Vagina (tissue), 2 donors: ENCODE measurements at regions not wholly inside any gene's neighbourhood (a gene's known extent, or its start where the extent isn't known, plus 50 kb on each side); places are given as distances from the start of the nearest gene placed in this dataset.

Source experiments
- DNase-seq, 2 donors: peaks; one replicate each; pipeline ENCODE4 v3.0.0-alpha.2; 2017; ENCODE audit errors: extremely low spot score in 2 of 2
- H3K27ac ChIP-seq: fragments of 200-600 bp; sonication (generic); one replicate; pipeline ENCODE4 v1.5.1; 2019
- H3K27me3 ChIP-seq: fragments of 200-600 bp; sonication (generic); one replicate; pipeline ENCODE4 v1.5.1; 2019
- H3K36me3 ChIP-seq, 2 donors: fragments of 200-600 bp; sonication (generic); one replicate each; pipeline ENCODE4 v1.5.1; 2017 to 2019
- H3K4me1 ChIP-seq: fragments of 200-600 bp; sonication (generic); one replicate; pipeline ENCODE4 v1.5.1; 2019
- H3K4me3 ChIP-seq, 2 donors: fragments of 200-600 bp; sonication (generic); 1 replicate in 1 of 2; 2 replicates in 1 of 2; pipeline ENCODE4 v1.5.1; 2016 to 2019
- H3K9me3 ChIP-seq: fragments of 200-600 bp; sonication (generic); one replicate; pipeline ENCODE4 v1.5.1; 2019
- POLR2A ChIP-seq, 2 donors: fragments of 450-650 bp; IDR thresholded peaks; one replicate each; pipeline ENCODE4 v1.6.1; 2017; ENCODE audit warnings: antibody characterized with exemption in 2 of 2, mild to moderate bottlenecking in 2 of 2, moderate library complexity in 2 of 2
- POLR2AphosphoS5 ChIP-seq, 2 donors: sonication (generic); formaldehyde crosslinking; IDR thresholded peaks; one replicate each; pipeline ENCODE4 v1.9.0; 2017; ENCODE audit warnings: antibody characterized with exemption in 2 of 2, mild to moderate bottlenecking in 2 of 2, low read depth in 1 of 2; ENCODE audit not compliant: insufficient read depth in 1 of 2
- intact Hi-C: fragments of 100-400 bp; cut with DNase I; formaldehyde crosslinking; loops from one replicate; pipeline ENCODE4 v1.15.1; 2023
- TF ChIP-seq, protein P1 (sequence below), 3 experiments: fragments of 450-650 bp in 2 of 3; fragments of 200-600 bp in 1 of 3; sonication (generic) in 1 of 3; IDR thresholded peaks; one replicate each; pipeline ENCODE4 v1.5.1; 2017 to 2019; ENCODE audit warnings: antibody characterized with exemption in 3 of 3, mild to moderate bottlenecking in 2 of 3, moderate library complexity in 2 of 3

DNA sequence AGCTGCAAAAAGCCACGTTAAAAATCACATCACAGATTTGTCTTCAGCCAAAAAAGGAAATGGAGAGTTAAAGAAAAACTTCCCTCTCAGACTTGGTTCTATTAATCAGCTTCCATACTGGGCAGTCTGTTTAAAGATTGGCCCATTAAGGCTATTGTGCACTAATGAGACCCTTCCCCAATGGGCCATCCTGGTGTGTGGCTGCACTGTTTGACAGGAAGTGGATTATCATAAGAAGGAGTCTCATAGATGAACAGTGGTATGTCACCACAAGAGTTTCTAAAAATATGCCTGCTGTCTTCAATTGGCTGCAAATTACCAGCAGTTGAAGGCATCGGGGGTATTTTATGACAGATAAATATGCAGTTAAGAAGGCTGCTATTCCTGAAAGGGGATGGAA, 247.6 kb upstream of the THSD7B start:
- no peak for DNase-seq
- H3K4me1 ChIP-seq = no peaks in the 10 kb centered on the region
- no peak overlapping the region for H3K27ac ChIP-seq
- intact Hi-C loops = no loop called here
- H3K4me3 ChIP-seq = no peak overlapping the region
- no peaks in the 10 kb centered on the region for H3K9me3 ChIP-seq
- no peak for TF ChIP-seq POLR2AphosphoS5 (IDR thresholded peaks at IDR 0.05; ENCODE audit: insufficient read depth in 1 of 2, low read depth in 1 of 2)
- TF ChIP-seq POLR2A (IDR thresholded peaks at IDR 0.05) = no peak
- TF ChIP-seq, protein P1, sequence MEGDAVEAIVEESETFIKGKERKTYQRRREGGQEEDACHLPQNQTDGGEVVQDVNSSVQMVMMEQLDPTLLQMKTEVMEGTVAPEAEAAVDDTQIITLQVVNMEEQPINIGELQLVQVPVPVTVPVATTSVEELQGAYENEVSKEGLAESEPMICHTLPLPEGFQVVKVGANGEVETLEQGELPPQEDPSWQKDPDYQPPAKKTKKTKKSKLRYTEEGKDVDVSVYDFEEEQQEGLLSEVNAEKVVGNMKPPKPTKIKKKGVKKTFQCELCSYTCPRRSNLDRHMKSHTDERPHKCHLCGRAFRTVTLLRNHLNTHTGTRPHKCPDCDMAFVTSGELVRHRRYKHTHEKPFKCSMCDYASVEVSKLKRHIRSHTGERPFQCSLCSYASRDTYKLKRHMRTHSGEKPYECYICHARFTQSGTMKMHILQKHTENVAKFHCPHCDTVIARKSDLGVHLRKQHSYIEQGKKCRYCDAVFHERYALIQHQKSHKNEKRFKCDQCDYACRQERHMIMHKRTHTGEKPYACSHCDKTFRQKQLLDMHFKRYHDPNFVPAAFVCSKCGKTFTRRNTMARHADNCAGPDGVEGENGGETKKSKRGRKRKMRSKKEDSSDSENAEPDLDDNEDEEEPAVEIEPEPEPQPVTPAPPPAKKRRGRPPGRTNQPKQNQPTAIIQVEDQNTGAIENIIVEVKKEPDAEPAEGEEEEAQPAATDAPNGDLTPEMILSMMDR (IDR thresholded peaks at IDR 0.05) = no peak
- H3K27me3 ChIP-seq = no peaks in the 10 kb centered on the region
- no peaks in the 10 kb centered on the region for H3K36me3 ChIP-seq

DNA sequence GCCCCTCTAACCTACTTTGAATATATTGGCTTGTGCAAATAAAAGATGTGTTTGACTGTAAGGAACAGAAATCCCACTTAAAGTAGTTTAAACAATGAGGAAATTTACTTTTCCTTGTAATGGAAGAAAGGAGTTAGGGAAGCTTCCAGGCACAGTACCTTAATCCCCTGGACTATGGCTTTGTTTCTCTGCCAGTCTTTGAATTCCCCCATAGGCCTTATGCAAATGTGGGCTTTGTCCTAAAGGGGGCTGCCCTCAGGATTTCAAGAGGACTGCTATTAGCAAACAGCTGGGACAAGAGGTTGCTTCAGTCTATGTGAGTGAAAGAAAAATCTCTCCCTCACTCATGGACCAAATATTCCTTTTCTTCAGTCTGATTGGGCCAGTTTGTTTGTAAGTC, 255.1 kb upstream of the THSD7B start:
- no peak for DNase-seq
- no peak overlapping the region for H3K27ac ChIP-seq
- H3K4me3 ChIP-seq = no peak overlapping the region
- no peaks in the 10 kb centered on the region for H3K36me3 ChIP-seq
- no peaks in the 10 kb centered on the region for H3K9me3 ChIP-seq
- TF ChIP-seq, protein P1 (IDR thresholded peaks at IDR 0.05) = no peak
- TF ChIP-seq POLR2A (IDR thresholded peaks at IDR 0.05) (no peak), POLR2AphosphoS5 (IDR thresholded peaks at IDR 0.05; ENCODE audit: insufficient read depth in 1 of 2, low read depth in 1 of 2) (no peak)
- H3K27me3 ChIP-seq = no peaks in the 10 kb centered on the region
- intact Hi-C loops = no loop called here
- H3K4me1 ChIP-seq = no peaks in the 10 kb centered on the region

DNA sequence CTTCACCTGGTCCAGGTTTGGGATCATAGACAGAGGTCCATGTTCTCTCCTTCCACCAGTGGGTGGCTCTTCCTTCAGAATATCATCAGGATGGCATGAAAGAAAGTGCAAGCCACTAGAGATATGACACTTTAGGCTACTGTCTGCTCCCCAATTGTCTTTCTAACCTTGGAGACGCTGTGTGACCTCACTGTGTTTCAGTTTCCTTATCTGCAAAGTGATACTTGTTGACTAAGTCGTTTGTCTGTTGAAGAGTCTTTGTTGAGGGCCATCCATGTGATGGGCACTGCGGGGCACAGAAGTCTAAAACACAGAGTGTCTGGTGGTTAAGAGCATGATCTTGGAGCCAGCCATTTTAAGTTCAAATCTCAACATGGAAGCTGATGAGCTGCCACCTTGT, 259.9 kb upstream of the THSD7B start:
- H3K9me3 ChIP-seq = no peaks in the 10 kb centered on the region
- no peaks in the 10 kb centered on the region for H3K27me3 ChIP-seq
- H3K4me3 ChIP-seq = no peak overlapping the region
- TF ChIP-seq POLR2A (IDR thresholded peaks at IDR 0.05) = no peak
- TF ChIP-seq, protein P1 (IDR thresholded peaks at IDR 0.05) = no peak
- TF ChIP-seq POLR2AphosphoS5 (IDR thresholded peaks at IDR 0.05; ENCODE audit: insufficient read depth in 1 of 2, low read depth in 1 of 2) = no peak
- no peak overlapping the region for H3K27ac ChIP-seq
- DNase-seq = no peak
- no peaks in the 10 kb centered on the region for H3K4me1 ChIP-seq
- intact Hi-C loops = no loop called here
- no peaks in the 10 kb centered on the region for H3K36me3 ChIP-seq

DNA sequence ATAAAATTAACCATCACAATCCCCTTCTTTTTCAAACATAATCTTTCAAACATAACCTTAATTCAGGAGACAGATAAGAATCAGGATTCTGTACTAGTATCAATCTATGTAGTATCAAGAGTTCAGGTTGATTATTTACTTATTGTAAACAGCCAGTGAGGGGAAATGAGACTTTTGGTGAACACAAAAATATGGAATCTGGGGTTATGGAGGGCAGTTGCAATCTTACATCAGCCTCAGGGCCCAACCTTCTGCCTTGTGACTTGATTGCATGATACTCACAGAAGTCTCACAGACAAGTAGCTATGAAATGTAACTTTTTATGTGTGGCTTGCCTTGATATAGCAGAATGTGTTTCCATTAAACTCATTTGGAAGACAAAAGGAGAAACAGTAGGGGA, 262.7 kb upstream of the THSD7B start:
- Histone ChIP-seq H3K9me3 (no peaks in the 10 kb centered on the region), H3K4me1 (no peaks in the 10 kb centered on the region), H3K36me3 (no peaks in the 10 kb centered on the region), H3K4me3 (no peak overlapping the region), H3K27ac (no peak overlapping the region), H3K27me3 (no peaks in the 10 kb centered on the region)
- intact Hi-C loops = no loop called here
- DNase-seq = no peak
- TF ChIP-seq POLR2A (IDR thresholded peaks at IDR 0.05) (no peak), POLR2AphosphoS5 (IDR thresholded peaks at IDR 0.05; ENCODE audit: insufficient read depth in 1 of 2, low read depth in 1 of 2) (no peak)
- TF ChIP-seq, protein P1 (IDR thresholded peaks at IDR 0.05) = no peak

DNA sequence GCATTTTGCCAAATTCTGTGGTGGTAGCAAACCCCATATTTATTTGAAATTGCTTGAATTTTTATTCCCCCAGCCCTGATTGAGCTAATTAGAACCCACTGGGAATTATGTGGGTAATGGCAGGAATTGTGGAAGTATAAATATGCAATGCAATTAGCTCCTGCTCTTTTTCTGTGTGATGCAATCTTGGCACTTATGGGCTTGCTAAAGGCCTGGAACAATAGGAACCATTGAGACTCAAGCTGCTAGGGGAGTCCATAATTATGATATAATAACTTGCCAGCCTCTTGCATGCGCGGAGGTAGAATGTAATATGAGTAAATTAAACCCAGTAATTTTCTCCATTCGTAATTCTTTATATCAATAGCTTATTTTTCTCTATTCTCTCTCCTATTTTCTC, 267.6 kb upstream of the THSD7B start:
- Histone ChIP-seq H3K4me1 (no peaks in the 10 kb centered on the region), H3K36me3 (no peaks in the 10 kb centered on the region), H3K27ac (no peak overlapping the region), H3K9me3 (no peaks in the 10 kb centered on the region), H3K27me3 (no peaks in the 10 kb centered on the region), H3K4me3 (no peak overlapping the region)
- intact Hi-C loops = no loop called here
- DNase-seq = no peak
- no peak for TF ChIP-seq POLR2A (IDR thresholded peaks at IDR 0.05)
- TF ChIP-seq, protein P1 (IDR thresholded peaks at IDR 0.05) = no peak
- TF ChIP-seq POLR2AphosphoS5 (IDR thresholded peaks at IDR 0.05; ENCODE audit: insufficient read depth in 1 of 2, low read depth in 1 of 2) = no peak
